H1 (cell line): ENCODE measurements at regions not wholly inside any gene's neighbourhood (a gene's known extent, or its start where the extent isn't known, plus 50 kb on each side); places are given as distances from the start of the nearest gene placed in this dataset.

Source experiments
- CTCF ChIA-PET: fragments of 300-600 bp; sonication (Branson Sonifier 250); formaldehyde crosslinking; loops from one replicate; lab custom pipeline; 2021; ENCODE audit not compliant: partially characterized antibody; lab: Charles Lee
- POLR2A ChIA-PET: fragments of 300-600 bp; sonication (Branson Sonifier 250); formaldehyde crosslinking; loops from one replicate; lab custom pipeline; 2021; ENCODE audit warnings: inconsistent platforms; ENCODE audit not compliant: partially characterized antibody; lab: Charles Lee
- DNase-seq, 2 experiments: peaks; one replicate each; pipeline versions ENCODE4 v3.0.0 to v3.0.0-alpha.2; 2010 to 2022; ENCODE audit warnings: low spot score in 2 of 2, low read depth in 1 of 2, mixed read lengths in 1 of 2
- FAIRE-seq: peaks from 2 replicates; lab custom pipeline; 2011; peaks lifted over from hg19 to GRCh38; lab: Jason Lieb, UNC
- H2AFZ ChIP-seq: 2 replicates; pipeline ENCODE4 v1.8.1; 2012; ENCODE audit warnings: low read length, inconsistent platforms
- H2AK5ac ChIP-seq: 2 replicates; pipeline ENCODE4 v1.6.1; 2013; ENCODE audit warnings: low read depth, low read length
- H2BK120ac ChIP-seq: replicated peaks from 2 replicates; pipeline ENCODE3; 2013; ENCODE audit warnings: low read depth, low read length, inconsistent platforms
- H2BK12ac ChIP-seq: 2 replicates; pipeline ENCODE4 v1.6.1; 2013; ENCODE audit warnings: low read depth, low read length
- H2BK15ac ChIP-seq: 2 replicates; pipeline ENCODE4 v1.6.1; 2013; ENCODE audit warnings: low read length
- H2BK20ac ChIP-seq: 2 replicates; pipeline ENCODE4 v1.6.1; 2013; ENCODE audit warnings: low read length
- H2BK5ac ChIP-seq: 2 replicates; pipeline ENCODE4 v1.6.1; 2013; ENCODE audit warnings: low read depth, low read length
- H3K14ac ChIP-seq: 2 replicates; pipeline ENCODE4 v1.6.1; 2013; ENCODE audit warnings: inconsistent platforms; ENCODE audit not compliant: insufficient read length
- H3K18ac ChIP-seq: 2 replicates; pipeline ENCODE4 v1.6.1; 2013; ENCODE audit warnings: low read length; ENCODE audit errors: extremely low read depth
- H3K23ac ChIP-seq: 2 replicates; pipeline ENCODE4 v1.6.1; 2013; ENCODE audit warnings: inconsistent platforms; ENCODE audit not compliant: insufficient read length
- H3K23me2 ChIP-seq: 2 replicates; pipeline ENCODE4 v1.6.1; 2013; ENCODE audit warnings: low read depth, low read length
- H3K27ac ChIP-seq: 2 replicates; pipeline ENCODE4 v1.6.1; 2011; ENCODE audit warnings: low read depth, low read length, inconsistent platforms
- H3K27me3 ChIP-seq, 4 experiments: replicated peaks in 1 of 4; 1 replicate in 1 of 4; 2 replicates in 3 of 4; pipeline versions ENCODE4 v1.6.1 to v1.8.1; 2011 to 2013; ENCODE audit warnings: low read length in 3 of 4, mild to moderate bottlenecking in 3 of 4, inconsistent platforms in 2 of 4, mixed read lengths in 2 of 4, moderate library complexity in 1 of 4; ENCODE audit not compliant: control insufficient read depth in 3 of 4, insufficient read depth in 3 of 4; ENCODE audit errors: extremely low read depth in 1 of 4
- H3K36me3 ChIP-seq, 4 experiments: 2 replicates each; pipeline versions ENCODE4 v1.6.1 to v1.8.1; 2011 to 2013; ENCODE audit warnings: mild to moderate bottlenecking in 4 of 4, low read length in 3 of 4, moderate library complexity in 2 of 4, control low read depth in 1 of 4, inconsistent platforms in 1 of 4; ENCODE audit not compliant: insufficient read depth in 4 of 4, control insufficient read depth in 2 of 4
- H3K4ac ChIP-seq: replicated peaks from 2 replicates; pipeline ENCODE3; 2013; ENCODE audit warnings: low read length, low read depth, mixed read lengths, inconsistent platforms; ENCODE audit not compliant: insufficient read length
- H3K4me1 ChIP-seq, 4 experiments: replicated peaks in 1 of 4; 1 replicate in 1 of 4; 2 replicates in 3 of 4; pipeline versions ENCODE4 v1.6.1 to v1.8.1; 2011 to 2013; ENCODE audit warnings: low read length in 3 of 4, inconsistent platforms in 2 of 4, mixed read lengths in 1 of 4; ENCODE audit not compliant: insufficient read depth in 4 of 4, control insufficient read depth in 3 of 4
- H3K4me2 ChIP-seq, 2 experiments: 2 replicates each; pipeline versions ENCODE4 v1.6.1 to v1.8.1; 2011 to 2013; ENCODE audit warnings: low read depth in 2 of 2, low read length in 2 of 2, control low read depth in 1 of 2, inconsistent platforms in 1 of 2, mild to moderate bottlenecking in 1 of 2; ENCODE audit not compliant: insufficient read depth in 1 of 2
- H3K4me3 ChIP-seq, 4 experiments: fragments of 200-600, 300-600 bp in 1 of 4; sonication (generic), shearing (Covaris generic), sonication (Bioruptor Twin) in 1 of 4; 2 replicates each; pipeline versions ENCODE4 v1.5.1 to v1.8.1; 2011 to 2016; ENCODE audit warnings: low read length in 4 of 4, low read depth in 3 of 4, control low read depth in 2 of 4, inconsistent platforms in 2 of 4, mild to moderate bottlenecking in 2 of 4, mixed read lengths in 1 of 4, moderate library complexity in 1 of 4; ENCODE audit not compliant: insufficient read depth in 2 of 4; ENCODE audit errors: extremely low read depth in 1 of 4
- H3K56ac ChIP-seq: replicated peaks from 2 replicates; pipeline ENCODE3; 2013; ENCODE audit warnings: low read depth, mild to moderate bottlenecking, mixed read lengths, low read length, inconsistent platforms; ENCODE audit not compliant: insufficient read length
- H3K79me1 ChIP-seq: 2 replicates; pipeline ENCODE4 v1.6.1; 2013; ENCODE audit warnings: low read depth, low read length, control low read depth
- H3K79me2 ChIP-seq, 2 experiments: 2 replicates each; pipeline versions ENCODE4 v1.6.1 to v1.8.1; 2012 to 2013; ENCODE audit warnings: low read length in 2 of 2, mild to moderate bottlenecking in 2 of 2, inconsistent platforms in 1 of 2; ENCODE audit not compliant: insufficient read depth in 2 of 2, control insufficient read depth in 1 of 2
- H3K9ac ChIP-seq, 4 experiments: replicated peaks in 1 of 4; 1 replicate in 1 of 4; 2 replicates in 3 of 4; pipeline versions ENCODE4 v1.6.1 to v1.8.1; 2011 to 2013; ENCODE audit warnings: low read depth in 3 of 4, low read length in 3 of 4, control low read depth in 2 of 4, mild to moderate bottlenecking in 2 of 4, moderate library complexity in 2 of 4, inconsistent platforms in 1 of 4; ENCODE audit errors: extremely low read depth in 1 of 4
- H3K9me3 ChIP-seq, 2 experiments: 2 replicates each; pipeline versions ENCODE4 v1.6.1 to v1.8.1; 2012 to 2013; ENCODE audit warnings: mild to moderate bottlenecking in 2 of 2, moderate library complexity in 2 of 2, control low read depth in 1 of 2, inconsistent platforms in 1 of 2, low read depth in 1 of 2, low read length in 1 of 2, mixed read lengths in 1 of 2; ENCODE audit not compliant: insufficient read depth in 2 of 2
- H4K20me1 ChIP-seq, 2 experiments: replicated peaks in 1 of 2; 2 replicates each; pipeline versions ENCODE3 to v1.8.1; 2011 to 2013; ENCODE audit warnings: inconsistent platforms in 2 of 2, low read length in 2 of 2, mild to moderate bottlenecking in 1 of 2; ENCODE audit not compliant: insufficient read depth in 2 of 2, control insufficient read depth in 1 of 2
- H4K5ac ChIP-seq: 2 replicates; pipeline ENCODE4 v1.6.1; 2013; ENCODE audit warnings: low read length, low read depth, mixed read lengths, inconsistent platforms; ENCODE audit not compliant: insufficient read length
- H4K8ac ChIP-seq: 2 replicates; pipeline ENCODE4 v1.8.0; 2013; ENCODE audit warnings: mild to moderate bottlenecking, moderate library complexity, low read length, inconsistent platforms; ENCODE audit not compliant: insufficient read depth; ENCODE audit errors: extremely low read depth
- H4K91ac ChIP-seq: replicated peaks from 2 replicates; pipeline ENCODE3; 2013; ENCODE audit warnings: low read length, mixed read lengths, inconsistent platforms; ENCODE audit not compliant: insufficient read length
- GABPA ChIP-seq: IDR thresholded peaks from 2 replicates; pipeline ENCODE4 v1.6.1; 2011; ENCODE audit warnings: mild to moderate bottlenecking, low read length, moderate library complexity, borderline replicate concordance; ENCODE audit not compliant: insufficient read depth
- HDAC6 ChIP-seq: IDR thresholded peaks from one replicate; pipeline ENCODE4 v1.7.1; 2012; ENCODE audit warnings: low read depth, mild to moderate bottlenecking, inconsistent platforms, low read length, moderate library complexity
- NRF1 ChIP-seq: IDR thresholded peaks from 2 replicates; pipeline ENCODE4 v1.6.1; 2011; ENCODE audit warnings: mild to moderate bottlenecking, low read depth, low read length, improper control_type of control experiment
- RXRA ChIP-seq: IDR thresholded peaks from 2 replicates; pipeline ENCODE4 v1.6.1; 2011; ENCODE audit warnings: low read depth, mild to moderate bottlenecking, low read length, moderate library complexity; ENCODE audit not compliant: insufficient read depth
- SIN3A ChIP-seq, 2 experiments: IDR thresholded peaks in 1 of 2; conservative IDR thresholded peaks in 1 of 2; 2 replicates each; pipeline ENCODE4 v1.6.1; 2011 to 2012; ENCODE audit warnings: low read length in 2 of 2, improper control_type of control experiment in 1 of 2, low read depth in 1 of 2, mild to moderate bottlenecking in 1 of 2
- SIRT6 ChIP-seq: IDR thresholded peaks from one replicate; pipeline ENCODE4 v1.7.1; 2012; ENCODE audit warnings: low read length, inconsistent platforms
- TAF7 ChIP-seq: optimal IDR thresholded peaks from 2 replicates; pipeline ENCODE3; 2011; ENCODE audit warnings: low read depth, mild to moderate bottlenecking, inconsistent platforms, low read length, moderate library complexity, borderline replicate concordance
- WGBS, 2 experiments: shearing (Covaris generic) in 1 of 2; methylation state at CpG; one replicate each; pipeline versions ENCODE4 v1.1.6 to v1.1.7; 2013 to 2015; ENCODE audit warnings: low lambda C conversion rate in 2 of 2, mixed read lengths in 2 of 2, inconsistent platforms in 1 of 2, low coverage in 1 of 2, missing lambda C conversion rate in 1 of 2; ENCODE audit not compliant: insufficient replicate concordance in 2 of 2, insufficient coverage in 1 of 2, insufficient read length in 1 of 2; ENCODE audit errors: extremely low coverage in 1 of 2, missing lambda C conversion rate in 1 of 2; 5-methylcytosine and 5-hydroxymethylcytosine counted together
- TF ChIP-seq, protein P1 (sequence below): IDR thresholded peaks from 2 replicates; pipeline ENCODE4 v1.6.1; 2011; ENCODE audit warnings: low read depth, mild to moderate bottlenecking, low read length; ENCODE audit not compliant: insufficient read depth

DNA sequence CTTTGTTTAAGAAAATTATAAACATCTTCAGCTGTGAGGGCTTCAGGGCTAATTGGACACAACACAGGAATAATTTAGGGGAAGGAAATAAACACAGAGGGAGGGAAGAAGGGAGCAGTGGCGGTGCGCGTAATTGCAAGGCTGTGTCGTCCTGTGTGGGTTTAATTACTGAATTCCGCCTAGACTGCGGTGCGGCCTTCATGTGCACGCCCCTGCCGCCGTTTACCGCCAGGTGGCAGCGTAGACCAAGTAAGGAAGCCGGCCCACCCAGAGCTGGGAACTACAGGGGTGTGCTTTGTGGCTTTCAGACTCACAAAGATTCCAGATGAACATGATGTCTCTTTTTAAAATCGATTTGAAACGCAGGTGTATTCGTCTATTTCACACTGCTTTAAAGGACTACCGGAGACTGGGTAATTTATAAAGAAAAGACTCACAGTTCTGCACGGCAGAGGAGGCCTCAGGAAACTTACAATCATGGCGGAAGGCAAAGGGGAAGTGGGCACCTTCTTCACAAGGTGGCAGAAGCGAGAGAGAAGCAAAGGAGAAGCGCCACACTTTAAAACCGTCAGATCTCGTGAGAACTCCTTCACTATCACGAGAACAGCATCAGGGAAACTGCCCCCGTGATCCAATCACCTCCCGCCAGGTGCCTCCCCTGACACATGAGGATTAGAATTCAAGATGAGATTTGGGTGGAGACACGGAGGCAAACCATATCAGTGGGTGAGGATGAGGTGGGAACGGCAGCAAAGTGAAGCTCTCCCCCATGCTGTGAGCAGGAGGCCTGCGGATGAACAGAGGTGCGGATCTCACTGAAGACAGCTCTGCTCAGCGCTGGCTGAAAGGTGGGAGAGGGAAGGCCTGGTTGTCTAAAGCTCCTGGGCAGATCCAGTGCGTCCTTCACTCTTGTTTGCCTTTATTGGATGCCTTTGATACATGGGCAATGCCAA lies 222.0 kb upstream of the PDE10A start:
- Histone ChIP-seq H3K27ac (no peak overlapping the region), H3K4ac (no peak overlapping the region), H3K56ac (no peak overlapping the region), H2BK15ac (no peak overlapping the region), H4K5ac (no peak overlapping the region), H2BK5ac (no peak overlapping the region), H3K79me2 (no peaks in the 10 kb centered on the region), H3K23me2 (no peaks in the 10 kb centered on the region; the same call in 1 of the 2 replicates), H4K91ac (no peak overlapping the region), H2BK12ac (0 out of 2 replicates have a peak overlapping the region, but pooled peaks have one; percentile 29), H3K4me3 (no peak overlapping the region), H4K8ac (no peak overlapping the region), H3K9ac (no peak overlapping the region), H3K27me3 (peaks cover 0 to 2% (median 0%) of the 10 kb centered on the region in 4 experiments; a peak in 1 of 7 replicates), H2BK120ac (no peak overlapping the region), H3K9me3 (peaks cover 4 to 7% of the 10 kb centered on the region in 2 experiments; a peak in 2 of 4 replicates), H3K18ac (0 out of 2 replicates have a peak overlapping the region, but pooled peaks have one; percentile 4), H4K20me1 (no peaks in the 10 kb centered on the region), H3K4me2 (no peak overlapping the region), H2AFZ (peak overlapping the region; percentile 28; the same call in 1 of the 2 replicates), H3K36me3 (no peaks in the 10 kb centered on the region), H2BK20ac (no peak overlapping the region), H3K23ac (no peak overlapping the region), H2AK5ac (no peak overlapping the region), H3K4me1 (no peaks in the 10 kb centered on the region), H3K14ac (no peak overlapping the region), H3K79me1 (no peaks in the 10 kb centered on the region)
- FAIRE-seq, result peak; percentile 82
- peak; percentile 47 to 94 for DNase-seq
- ChIA-PET POLR2A (no interaction called here), CTCF (interaction anchor here (0.6 to 5.9 kb wide), 35 partner anchors 10 to 728 kb away, joined by 3 to 74 read pairs (median 4); partner anchors contain the start of gene TBXT)
- 42% methylated on average over 32 of the region's 32 CpGs; no CpG with 5 or more reads in 1 of the 2 experiments for WGBS, 2 experiments
- TF ChIP-seq NRF1 (no peak), SIN3A (conservative IDR thresholded peaks at IDR 0.05 in 1 of 2, IDR thresholded peaks at IDR 0.05 in 1 of 2; ENCODE audit: low read depth in 1 of 2, low read length in 2 of 2) (no peak), SIRT6 (no peak), GABPA (no peak), HDAC6 (no peak), RXRA (no peak), TAF7 (no peak)
- TF ChIP-seq, protein P1, sequence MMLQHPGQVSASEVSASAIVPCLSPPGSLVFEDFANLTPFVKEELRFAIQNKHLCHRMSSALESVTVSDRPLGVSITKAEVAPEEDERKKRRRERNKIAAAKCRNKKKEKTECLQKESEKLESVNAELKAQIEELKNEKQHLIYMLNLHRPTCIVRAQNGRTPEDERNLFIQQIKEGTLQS, result 0 out of 2 replicates have a peak, but pooled peaks have one; percentile 3
